ENCODE measurements at regions not wholly inside any gene's neighbourhood (a gene's known extent, or its start where the extent isn't known, plus 50 kb on each side); places are given as distances from the start of the nearest gene placed in this dataset.

- DNase-seq, result no peak
These were observed 152.9 kb downstream of the ACTL8 start for GRCh38 chr1:17907999-17908398.

- DNase-seq, result no peak
These were observed 153.8 kb downstream of the ACTL8 start for GRCh38 chr1:17908945-17909344.

GRCh38 chr1:17909634-17910033 is 154.5 kb downstream of the ACTL8 start:
- no peak for DNase-seq

GRCh38 chr1:17911791-17912190 is 156.7 kb downstream of the ACTL8 start:
- DNase-seq, result no peak

GRCh38 chr1:17912491-17912890 is 157.4 kb downstream of the ACTL8 start:
- no peak for DNase-seq

GRCh38 chr1:17913326-17914115 is 158.4 kb downstream of the ACTL8 start:
- DNase-seq, result no peak

- no peak for DNase-seq
These were observed 159.0 kb downstream of the ACTL8 start for GRCh38 chr1:17914131-17914530.

- DNase-seq, result no peak
These were observed 159.9 kb downstream of the ACTL8 start for GRCh38 chr1:17914987-17915386.

GRCh38 chr1:17915511-17916197 is 160.5 kb downstream of the ACTL8 start:
- no peak for DNase-seq

GRCh38 chr1:17916702-17917101 is 161.6 kb downstream of the ACTL8 start:
- DNase-seq, result no peak

GRCh38 chr1:17919525-17920439 is 164.6 kb downstream of the ACTL8 start:
- DNase-seq, result peak; percentile 48

GRCh38 chr1:17920881-17921640 is 165.9 kb downstream of the ACTL8 start:
- no peak for DNase-seq

GRCh38 chr1:17922833-17923232 is 167.7 kb downstream of the ACTL8 start:
- no peak for DNase-seq

GRCh38 chr1:17923666-17924065 is 168.5 kb downstream of the ACTL8 start:
- no peak for DNase-seq

GRCh38 chr1:17924578-17924977 is 169.4 kb downstream of the ACTL8 start:
- no peak for DNase-seq

GRCh38 chr1:17925290-17926237 is 170.4 kb downstream of the ACTL8 start:
- no peak for DNase-seq

- no peak for DNase-seq
These were observed 171.8 kb downstream of the ACTL8 start for GRCh38 chr1:17926906-17927305.

- no peak for DNase-seq
These were observed 172.8 kb downstream of the ACTL8 start for GRCh38 chr1:17927952-17928351.

GRCh38 chr1:17929224-17929623 is 174.1 kb downstream of the ACTL8 start:
- no peak for DNase-seq

GRCh38 chr1:17930635-17931034 is 175.5 kb downstream of the ACTL8 start:
- no peak for DNase-seq

GRCh38 chr1:17932164-17932563 is 175.4 kb upstream of the IGSF21 start:
- DNase-seq, result no peak

Data from left hindlimb (tissue), 1 donor.